ELR (cell line): ENCODE measurements at regions not wholly inside any gene's neighbourhood (a gene's known extent, or its start where the extent isn't known, plus 50 kb on each side); places are given as distances from the start of the nearest gene placed in this dataset.

Experiments
- DNase-seq: peaks from one replicate; pipeline ENCODE4 v3.0.0-alpha.2; 2015; ENCODE audit warnings: low read depth

- DNase-seq = no peak
Observed at GRCh38 chr9:12539580-12539975, 153.6 kb upstream of the TYRP1 start.

- no peak for DNase-seq
Observed at GRCh38 chr9:12544700-12545099, 148.5 kb upstream of the TYRP1 start.

GRCh38 chr9:12554636-12555035, 138.5 kb upstream of the TYRP1 start:
- peak; percentile 6 for DNase-seq

GRCh38 chr9:12566404-12567090, 126.6 kb upstream of the TYRP1 start:
- DNase-seq = no peak

GRCh38 chr9:12584656-12585522, 108.3 kb upstream of the TYRP1 start:
- DNase-seq = no peak

- DNase-seq = no peak
Observed at GRCh38 chr9:12595400-12595799, 97.8 kb upstream of the TYRP1 start.

GRCh38 chr9:12604164-12604821, 88.9 kb upstream of the TYRP1 start:
- peak; percentile 26 for DNase-seq

- DNase-seq = no peak
Observed at GRCh38 chr9:12612211-12612770, 80.9 kb upstream of the TYRP1 start.

GRCh38 chr9:12613071-12613470, 80.1 kb upstream of the TYRP1 start:
- DNase-seq = no peak

GRCh38 chr9:12614488-12614887, 78.7 kb upstream of the TYRP1 start:
- DNase-seq = no peak

GRCh38 chr9:12618956-12619355, 74.2 kb upstream of the TYRP1 start:
- no peak for DNase-seq

- no peak for DNase-seq
Observed at GRCh38 chr9:12625844-12626243, 67.3 kb upstream of the TYRP1 start.

GRCh38 chr9:12627096-12627495, 66.1 kb upstream of the TYRP1 start:
- DNase-seq = no peak

- DNase-seq = no peak
Observed at GRCh38 chr9:12628546-12628945, 64.6 kb upstream of the TYRP1 start.

GRCh38 chr9:12629067-12629466, 64.1 kb upstream of the TYRP1 start:
- no peak for DNase-seq

- DNase-seq = no peak
Observed at GRCh38 chr9:12631866-12632265, 61.3 kb upstream of the TYRP1 start.

GRCh38 chr9:12633016-12633765, 60.0 kb upstream of the TYRP1 start:
- no peak for DNase-seq

GRCh38 chr9:12640016-12640587, 53.1 kb upstream of the TYRP1 start:
- DNase-seq = peak; percentile 67

- peak; percentile 9 for DNase-seq
Observed at GRCh38 chr9:12640866-12641636, 52.1 kb upstream of the TYRP1 start.
